ENCODE measurements at regions not wholly inside any gene's neighbourhood (a gene's known extent, or its start where the extent isn't known, plus 50 kb on each side); places are given as distances from the start of the nearest gene placed in this dataset.

DNA sequence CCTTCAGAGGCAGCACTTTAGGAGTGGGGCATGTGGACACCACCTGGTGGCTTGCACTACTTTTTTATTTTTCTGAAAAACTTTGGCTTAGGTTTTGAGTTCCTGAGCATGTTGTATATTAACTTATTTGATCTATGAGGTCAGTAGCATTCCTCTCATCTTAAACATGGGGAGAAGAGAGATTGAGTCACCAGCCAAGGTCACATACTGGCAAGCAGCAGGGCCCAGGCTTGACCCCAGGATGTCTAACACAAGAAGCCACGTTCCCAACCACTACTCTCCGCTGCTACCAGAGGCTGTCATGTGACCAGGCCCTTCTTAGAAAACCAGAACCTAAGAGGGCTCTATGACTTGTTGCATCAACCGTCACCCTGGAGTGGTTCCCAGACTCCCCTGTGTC lies 210.3 kb upstream of the GPR26 start:
- H3K4me3 ChIP-seq (ENCODE audit: low read depth, low read length): no peak overlapping the region
- DNase-seq (ENCODE audit: low read depth): no peak
- TF ChIP-seq, protein P1, sequence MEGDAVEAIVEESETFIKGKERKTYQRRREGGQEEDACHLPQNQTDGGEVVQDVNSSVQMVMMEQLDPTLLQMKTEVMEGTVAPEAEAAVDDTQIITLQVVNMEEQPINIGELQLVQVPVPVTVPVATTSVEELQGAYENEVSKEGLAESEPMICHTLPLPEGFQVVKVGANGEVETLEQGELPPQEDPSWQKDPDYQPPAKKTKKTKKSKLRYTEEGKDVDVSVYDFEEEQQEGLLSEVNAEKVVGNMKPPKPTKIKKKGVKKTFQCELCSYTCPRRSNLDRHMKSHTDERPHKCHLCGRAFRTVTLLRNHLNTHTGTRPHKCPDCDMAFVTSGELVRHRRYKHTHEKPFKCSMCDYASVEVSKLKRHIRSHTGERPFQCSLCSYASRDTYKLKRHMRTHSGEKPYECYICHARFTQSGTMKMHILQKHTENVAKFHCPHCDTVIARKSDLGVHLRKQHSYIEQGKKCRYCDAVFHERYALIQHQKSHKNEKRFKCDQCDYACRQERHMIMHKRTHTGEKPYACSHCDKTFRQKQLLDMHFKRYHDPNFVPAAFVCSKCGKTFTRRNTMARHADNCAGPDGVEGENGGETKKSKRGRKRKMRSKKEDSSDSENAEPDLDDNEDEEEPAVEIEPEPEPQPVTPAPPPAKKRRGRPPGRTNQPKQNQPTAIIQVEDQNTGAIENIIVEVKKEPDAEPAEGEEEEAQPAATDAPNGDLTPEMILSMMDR (conservative IDR thresholded peaks at IDR 0.05; ENCODE audit: low read depth, low read length): no peak

DNA sequence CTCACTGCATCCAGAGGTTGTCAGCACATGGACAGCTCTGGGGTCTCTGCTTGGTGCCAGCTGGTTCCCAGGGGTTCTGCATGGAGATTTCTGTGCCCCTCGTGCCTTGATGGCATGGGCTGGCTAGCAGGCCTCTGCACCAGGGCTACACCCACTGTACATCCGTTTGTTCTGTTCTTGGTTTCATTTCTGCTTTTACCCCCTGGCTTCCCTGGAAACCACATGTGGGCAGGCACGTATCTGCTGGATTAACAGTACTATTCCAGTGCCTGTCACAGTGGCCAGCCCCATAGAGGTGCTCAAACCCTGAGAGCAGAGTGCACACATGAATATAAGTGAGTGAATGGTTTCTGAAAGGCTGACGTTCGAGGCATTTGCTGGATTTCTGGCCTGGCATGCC lies 207.2 kb upstream of the GPR26 start:
- no peak overlapping the region for H3K4me3 ChIP-seq (ENCODE audit: low read depth, low read length)
- TF ChIP-seq, protein P1 (conservative IDR thresholded peaks at IDR 0.05; ENCODE audit: low read depth, low read length): no peak
- no peak for DNase-seq (ENCODE audit: low read depth)

GRCh38 chr10:123459371-123460091 lies 206.6 kb upstream of the GPR26 start:
- TF ChIP-seq, protein P1 (conservative IDR thresholded peaks at IDR 0.05; ENCODE audit: low read depth, low read length): no peak
- DNase-seq (ENCODE audit: low read depth): no peak
- H3K4me3 ChIP-seq (ENCODE audit: low read depth, low read length): no peak overlapping the region

GRCh38 chr10:123462246-123462645 lies 203.9 kb upstream of the GPR26 start:
- H3K4me3 ChIP-seq (ENCODE audit: low read depth, low read length): no peak overlapping the region
- no peak for DNase-seq (ENCODE audit: low read depth)
- TF ChIP-seq, protein P1 (conservative IDR thresholded peaks at IDR 0.05; ENCODE audit: low read depth, low read length): no peak

DNA sequence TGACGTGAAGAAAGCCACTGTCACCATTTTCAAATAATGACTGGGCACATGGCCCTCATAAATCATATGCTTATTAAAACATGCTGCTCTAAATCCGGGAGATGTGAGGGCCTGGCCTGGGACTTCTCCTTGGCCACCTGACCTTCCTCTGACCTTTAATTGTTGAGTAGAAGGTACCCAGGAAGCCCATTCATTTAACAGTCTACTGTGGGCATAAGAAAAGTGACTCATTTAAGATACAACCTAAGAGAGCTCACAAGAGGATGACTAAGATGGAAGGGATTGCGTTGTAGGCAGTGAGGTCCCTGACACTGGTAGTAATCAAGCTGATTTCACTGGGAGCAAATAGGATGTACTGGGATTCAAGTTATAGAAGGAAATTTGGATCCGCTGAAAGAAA lies 203.4 kb upstream of the GPR26 start:
- TF ChIP-seq, protein P1 (conservative IDR thresholded peaks at IDR 0.05; ENCODE audit: low read depth, low read length): no peak
- H3K4me3 ChIP-seq (ENCODE audit: low read depth, low read length): no peak overlapping the region
- no peak for DNase-seq (ENCODE audit: low read depth)

- TF ChIP-seq, protein P1 (conservative IDR thresholded peaks at IDR 0.05; ENCODE audit: low read depth, low read length): no peak
- DNase-seq (ENCODE audit: low read depth): no peak
- H3K4me3 ChIP-seq (ENCODE audit: low read depth, low read length): no peak overlapping the region
These were observed 203.0 kb upstream of the GPR26 start for GRCh38 chr10:123463181-123463580.

GRCh38 chr10:123463698-123464097 lies 202.5 kb upstream of the GPR26 start:
- TF ChIP-seq, protein P1 (conservative IDR thresholded peaks at IDR 0.05; ENCODE audit: low read depth, low read length): no peak
- no peak for DNase-seq (ENCODE audit: low read depth)
- no peak overlapping the region for H3K4me3 ChIP-seq (ENCODE audit: low read depth, low read length)
